Omental fat pad (tissue), 3 donors: ENCODE measurements at regions not wholly inside any gene's neighbourhood (a gene's known extent, or its start where the extent isn't known, plus 50 kb on each side); places are given as distances from the start of the nearest gene placed in this dataset.

Experiments
- ATAC-seq: fragments of 150-250 bp; one replicate; pipeline ENCODE4 v1.9.1; 2016; ENCODE audit warnings: mild to moderate bottlenecking, moderate library complexity; ENCODE audit not compliant: low FRiP score
- DNase-seq: peaks from one replicate; pipeline ENCODE4 v3.0.0-alpha.2; 2019; ENCODE audit warnings: low spot score
- TF ChIP-seq, protein P1 (sequence below), 3 donors: fragments of 450-650 bp; IDR thresholded peaks; one replicate each; pipeline ENCODE4 v1.5.1; 2016 to 2017; ENCODE audit warnings: antibody characterized with exemption in 3 of 3, mild to moderate bottlenecking in 3 of 3, moderate library complexity in 2 of 3

DNA sequence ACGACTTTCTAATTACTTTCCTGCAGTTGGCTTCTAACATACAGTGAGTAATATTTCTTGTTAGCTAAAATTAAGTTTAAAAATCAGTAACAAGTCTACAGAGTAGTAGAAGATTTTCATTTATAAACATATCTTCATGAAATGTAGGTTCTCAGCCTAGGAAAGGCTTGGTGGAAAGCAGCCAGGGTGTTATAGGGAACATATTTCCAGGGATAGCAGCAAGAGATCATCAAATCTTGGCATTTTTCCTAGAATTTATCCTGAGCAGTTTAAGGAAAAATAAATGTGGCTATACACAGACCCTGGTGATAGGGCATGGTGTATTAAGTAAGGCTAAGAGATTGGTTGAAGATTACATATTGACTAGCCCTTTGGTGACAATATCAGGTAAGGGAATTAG lies 203.5 kb upstream of the NEGR1 start:
- ATAC-seq (no peak), DNase-seq (no peak)
- TF ChIP-seq, protein P1, sequence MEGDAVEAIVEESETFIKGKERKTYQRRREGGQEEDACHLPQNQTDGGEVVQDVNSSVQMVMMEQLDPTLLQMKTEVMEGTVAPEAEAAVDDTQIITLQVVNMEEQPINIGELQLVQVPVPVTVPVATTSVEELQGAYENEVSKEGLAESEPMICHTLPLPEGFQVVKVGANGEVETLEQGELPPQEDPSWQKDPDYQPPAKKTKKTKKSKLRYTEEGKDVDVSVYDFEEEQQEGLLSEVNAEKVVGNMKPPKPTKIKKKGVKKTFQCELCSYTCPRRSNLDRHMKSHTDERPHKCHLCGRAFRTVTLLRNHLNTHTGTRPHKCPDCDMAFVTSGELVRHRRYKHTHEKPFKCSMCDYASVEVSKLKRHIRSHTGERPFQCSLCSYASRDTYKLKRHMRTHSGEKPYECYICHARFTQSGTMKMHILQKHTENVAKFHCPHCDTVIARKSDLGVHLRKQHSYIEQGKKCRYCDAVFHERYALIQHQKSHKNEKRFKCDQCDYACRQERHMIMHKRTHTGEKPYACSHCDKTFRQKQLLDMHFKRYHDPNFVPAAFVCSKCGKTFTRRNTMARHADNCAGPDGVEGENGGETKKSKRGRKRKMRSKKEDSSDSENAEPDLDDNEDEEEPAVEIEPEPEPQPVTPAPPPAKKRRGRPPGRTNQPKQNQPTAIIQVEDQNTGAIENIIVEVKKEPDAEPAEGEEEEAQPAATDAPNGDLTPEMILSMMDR (IDR thresholded peaks at IDR 0.05), result no peak

DNA sequence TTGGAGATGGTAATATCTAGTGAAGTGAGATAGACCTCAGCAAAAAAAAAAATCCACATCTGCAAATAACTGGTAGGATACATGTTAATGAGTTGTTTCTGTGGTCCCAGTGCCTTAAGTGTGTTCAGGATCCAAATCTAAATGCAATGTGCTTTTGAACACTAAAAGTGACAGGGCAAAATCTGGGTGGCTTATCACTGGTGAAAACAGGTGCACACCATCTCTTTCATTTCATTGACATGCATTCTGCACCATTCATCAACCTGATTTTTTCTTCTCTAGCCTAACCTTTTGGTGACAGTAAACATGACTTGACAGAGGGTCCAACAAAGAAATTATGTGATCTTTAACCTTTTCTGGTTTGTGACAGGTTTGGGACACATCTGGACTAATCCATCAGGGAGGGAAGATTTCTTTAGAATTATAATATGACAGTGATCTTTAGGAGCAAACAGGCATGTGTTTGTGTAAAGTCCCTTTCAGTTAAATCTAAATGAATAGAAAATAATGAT lies 201.6 kb upstream of the NEGR1 start:
- ATAC-seq, result no peak
- TF ChIP-seq, protein P1 (IDR thresholded peaks at IDR 0.05), result no peak

DNA sequence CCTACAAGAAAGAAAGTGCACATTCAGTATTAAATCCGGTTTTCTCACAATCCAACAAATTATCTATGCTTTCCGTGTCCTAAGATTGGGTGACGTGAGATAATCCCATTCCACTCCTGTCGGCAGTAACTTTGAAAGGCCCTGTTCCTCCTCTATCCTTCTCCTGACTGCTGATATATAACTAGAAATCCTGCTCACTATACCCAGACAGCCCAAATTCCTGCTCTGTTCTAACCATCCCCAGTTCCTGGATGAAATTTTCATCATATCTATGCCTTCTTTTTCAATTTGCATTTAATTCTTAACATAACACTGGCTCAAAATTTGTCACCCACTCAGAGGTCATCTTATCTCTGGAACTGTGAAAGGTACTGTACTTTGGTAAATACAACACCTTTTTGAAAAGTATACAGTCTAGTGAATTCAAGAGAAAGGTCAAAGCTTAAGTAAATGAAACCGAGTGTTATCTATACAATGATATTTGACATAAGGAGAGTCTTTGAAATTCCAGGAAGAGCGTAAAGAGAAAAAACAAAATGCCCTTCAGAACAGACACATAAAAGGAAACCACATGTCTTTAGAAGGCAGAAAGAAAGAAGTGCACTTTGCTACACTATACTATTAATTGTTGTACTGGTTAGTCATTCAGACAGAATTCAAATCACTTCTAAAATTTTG lies 200.5 kb upstream of the NEGR1 start:
- ATAC-seq (no peak), DNase-seq (no peak)
- TF ChIP-seq, protein P1 (IDR thresholded peaks at IDR 0.05), result no peak

More for the DNA sequence above, 201.6 kb upstream of the NEGR1 start:
- no peak for DNase-seq

DNA sequence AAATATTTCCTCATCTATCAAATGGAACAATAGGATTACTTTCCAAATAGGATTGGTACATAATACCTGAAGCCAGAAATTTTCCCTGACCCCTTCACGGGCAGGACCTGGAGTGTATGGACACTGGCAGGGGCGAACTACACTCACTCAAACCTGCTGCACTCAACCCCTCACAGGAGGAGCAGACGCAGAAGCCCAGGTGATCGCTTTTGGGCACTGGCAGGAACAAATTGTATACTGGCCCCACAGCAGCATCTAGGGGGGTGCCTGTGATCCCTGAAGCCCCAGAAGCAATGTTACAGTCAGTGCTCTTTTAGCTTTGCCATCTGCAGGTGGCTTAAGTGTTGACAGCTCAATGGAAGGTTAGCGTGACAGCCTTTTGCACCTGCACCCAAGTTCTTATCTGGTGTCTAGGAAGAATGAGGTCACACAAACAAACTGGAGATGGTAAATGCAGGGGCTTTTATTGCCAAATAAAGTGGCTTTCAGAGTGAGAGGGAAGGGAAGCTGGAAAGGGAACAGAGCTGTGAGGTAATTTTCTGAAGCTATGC lies 199.2 kb upstream of the NEGR1 start:
- TF ChIP-seq, protein P1 (IDR thresholded peaks at IDR 0.05), result no peak
- ATAC-seq (no peak), DNase-seq (no peak)

DNA sequence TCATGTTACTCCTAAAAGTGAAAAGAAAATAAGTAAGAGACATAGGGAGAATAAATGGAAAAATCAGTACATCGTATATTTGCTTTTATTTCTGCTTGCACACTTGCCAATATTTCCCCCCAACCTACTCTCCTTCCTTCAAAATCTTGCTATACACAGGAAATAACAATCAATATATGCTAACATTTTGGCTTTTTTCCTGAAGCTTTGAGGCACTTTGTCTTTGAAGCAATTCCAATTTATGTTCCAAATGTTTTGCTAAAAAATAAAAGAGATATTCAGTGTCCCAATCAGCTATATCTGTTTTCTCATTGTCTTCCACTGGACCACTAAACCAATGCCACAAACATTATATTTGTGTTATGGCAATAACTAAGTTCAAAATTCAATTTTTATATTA lies 184.0 kb upstream of the NEGR1 start:
- TF ChIP-seq, protein P1 (IDR thresholded peaks at IDR 0.05), result no peak
- DNase-seq (no peak), ATAC-seq (no peak)

DNA sequence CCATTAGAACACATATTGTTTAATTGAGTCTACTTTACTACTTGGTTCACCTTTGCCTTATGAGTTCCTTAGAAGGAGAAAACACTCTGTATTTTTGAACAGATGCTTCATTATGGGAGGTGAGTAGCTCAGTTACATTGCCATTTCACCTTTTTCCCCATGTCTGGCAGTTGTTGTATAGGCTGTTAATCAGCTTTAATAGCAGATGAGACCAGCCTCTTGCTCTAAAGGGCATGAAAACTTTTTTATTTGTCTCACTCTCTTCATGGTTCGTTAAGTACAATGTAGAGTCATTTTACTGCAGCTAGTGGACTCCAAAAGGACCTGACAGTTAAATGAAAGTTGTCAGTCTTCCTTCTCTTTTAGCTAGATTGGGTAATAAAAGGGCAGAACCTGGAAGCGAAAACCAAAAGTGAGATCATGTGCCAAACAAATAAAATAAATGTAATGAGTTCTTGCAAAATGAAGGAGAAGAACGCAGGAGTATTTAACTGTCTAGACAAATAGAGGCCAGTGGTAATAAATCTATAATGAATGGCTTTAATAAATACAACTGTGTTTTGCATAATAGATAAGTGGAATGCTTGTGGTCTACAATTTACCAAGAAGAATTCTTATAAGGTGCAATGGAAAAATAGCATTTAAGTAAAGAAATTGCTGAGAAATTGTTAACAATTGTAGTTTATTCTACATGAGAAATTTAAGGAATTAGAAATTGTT lies 180.0 kb upstream of the NEGR1 start:
- TF ChIP-seq, protein P1 (IDR thresholded peaks at IDR 0.05), result no peak
- ATAC-seq (no peak), DNase-seq (no peak)
